Osteoblast (primary cell): ENCODE measurements at regions not wholly inside any gene's neighbourhood (a gene's known extent, or its start where the extent isn't known, plus 50 kb on each side); places are given as distances from the start of the nearest gene placed in this dataset.
"Not testable (repeated sequence)": the region's sequence is repeated elsewhere in the genome, so short reads cannot be mapped to it uniquely, and the experiment has no call there.

Experiments
- DNase-seq: peaks from one replicate; pipeline ENCODE4 v3.0.0; 2011; ENCODE audit warnings: low spot score, mixed read lengths; ENCODE audit not compliant: insufficient read length; ENCODE audit errors: missing footprints
- H2AFZ ChIP-seq: 2 replicates; pipeline ENCODE4 v1.6.0; 2011; ENCODE audit warnings: mild to moderate bottlenecking, low read length
- H3K27ac ChIP-seq: 2 replicates; pipeline ENCODE4 v1.5.1; 2011; ENCODE audit warnings: mild to moderate bottlenecking, low read depth, low read length, moderate library complexity
- H3K27me3 ChIP-seq: 2 replicates; pipeline ENCODE4 v1.6.0; 2012; ENCODE audit warnings: mild to moderate bottlenecking, control low read depth, inconsistent platforms, low read length, moderate library complexity; ENCODE audit not compliant: insufficient read depth
- H3K36me3 ChIP-seq: 2 replicates; pipeline ENCODE4 v1.5.1; 2011; ENCODE audit warnings: mild to moderate bottlenecking, low read length, control low read depth, moderate library complexity; ENCODE audit not compliant: insufficient read depth
- H3K4me1 ChIP-seq: 2 replicates; pipeline ENCODE4 v1.5.1; 2011; ENCODE audit warnings: mild to moderate bottlenecking, low read length, control low read depth, moderate library complexity; ENCODE audit not compliant: insufficient read depth
- H3K4me2 ChIP-seq: 2 replicates; pipeline ENCODE4 v1.6.0; 2011; ENCODE audit warnings: mild to moderate bottlenecking, low read length; ENCODE audit not compliant: insufficient read depth
- H3K4me3 ChIP-seq: fragments of 200-600 bp; sonication (generic); 3 replicates; pipeline ENCODE4 v1.5.1; 2012; ENCODE audit warnings: mild to moderate bottlenecking, low read length, inconsistent platforms; ENCODE audit not compliant: insufficient read depth
- H3K79me2 ChIP-seq: 2 replicates; pipeline ENCODE4 v1.6.0; 2012; ENCODE audit warnings: mild to moderate bottlenecking, low read length, control low read depth, inconsistent platforms; ENCODE audit not compliant: insufficient read depth
- H3K9me3 ChIP-seq: 2 replicates; pipeline ENCODE4 v1.5.1; 2011; ENCODE audit warnings: low read depth, low read length, control low read depth
- H4K20me1 ChIP-seq: 2 replicates; pipeline ENCODE4 v1.6.0; 2012; ENCODE audit warnings: mild to moderate bottlenecking, low read length, control low read depth; ENCODE audit not compliant: insufficient read depth
- TF ChIP-seq, protein P1 (sequence below): IDR thresholded peaks from 2 replicates; pipeline ENCODE4 v1.5.1; 2011; ENCODE audit warnings: mild to moderate bottlenecking, low read depth, low read length, moderate library complexity; ENCODE audit errors: extremely low read depth

DNA sequence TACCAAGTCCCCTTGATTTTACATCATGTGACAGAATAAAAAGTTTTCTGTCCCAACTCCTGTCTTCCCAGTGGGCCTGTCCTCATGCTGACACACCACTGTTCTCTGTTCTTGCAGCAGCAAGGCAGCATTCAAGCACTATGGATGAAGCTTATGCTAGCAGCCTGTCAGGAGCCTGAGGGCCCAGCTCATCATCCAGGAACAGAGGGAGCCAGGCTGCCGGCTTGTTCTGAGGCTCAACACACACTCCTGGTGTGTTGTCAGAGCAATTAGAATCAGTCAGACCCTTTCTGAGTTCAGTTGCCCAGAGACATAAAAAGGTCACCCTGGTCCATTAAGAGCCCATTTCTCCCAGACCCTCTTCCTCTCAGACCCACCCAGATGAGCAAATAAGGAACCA is 282.9 kb downstream of the SEC16B start:
- TF ChIP-seq, protein P1, sequence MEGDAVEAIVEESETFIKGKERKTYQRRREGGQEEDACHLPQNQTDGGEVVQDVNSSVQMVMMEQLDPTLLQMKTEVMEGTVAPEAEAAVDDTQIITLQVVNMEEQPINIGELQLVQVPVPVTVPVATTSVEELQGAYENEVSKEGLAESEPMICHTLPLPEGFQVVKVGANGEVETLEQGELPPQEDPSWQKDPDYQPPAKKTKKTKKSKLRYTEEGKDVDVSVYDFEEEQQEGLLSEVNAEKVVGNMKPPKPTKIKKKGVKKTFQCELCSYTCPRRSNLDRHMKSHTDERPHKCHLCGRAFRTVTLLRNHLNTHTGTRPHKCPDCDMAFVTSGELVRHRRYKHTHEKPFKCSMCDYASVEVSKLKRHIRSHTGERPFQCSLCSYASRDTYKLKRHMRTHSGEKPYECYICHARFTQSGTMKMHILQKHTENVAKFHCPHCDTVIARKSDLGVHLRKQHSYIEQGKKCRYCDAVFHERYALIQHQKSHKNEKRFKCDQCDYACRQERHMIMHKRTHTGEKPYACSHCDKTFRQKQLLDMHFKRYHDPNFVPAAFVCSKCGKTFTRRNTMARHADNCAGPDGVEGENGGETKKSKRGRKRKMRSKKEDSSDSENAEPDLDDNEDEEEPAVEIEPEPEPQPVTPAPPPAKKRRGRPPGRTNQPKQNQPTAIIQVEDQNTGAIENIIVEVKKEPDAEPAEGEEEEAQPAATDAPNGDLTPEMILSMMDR = no peak
- H4K20me1 ChIP-seq = no peaks in the 10 kb centered on the region
- H3K4me1 ChIP-seq = no peaks in the 10 kb centered on the region
- no peaks in the 10 kb centered on the region for H3K79me2 ChIP-seq
- no peak overlapping the region for H3K4me2 ChIP-seq
- H3K4me3 ChIP-seq = no peak overlapping the region
- H3K27ac ChIP-seq = no peak overlapping the region
- H3K27me3 ChIP-seq = no peaks in the 10 kb centered on the region
- no peak for DNase-seq
- no peak overlapping the region for H2AFZ ChIP-seq
- no peaks in the 10 kb centered on the region for H3K9me3 ChIP-seq
- no peaks in the 10 kb centered on the region for H3K36me3 ChIP-seq

DNA sequence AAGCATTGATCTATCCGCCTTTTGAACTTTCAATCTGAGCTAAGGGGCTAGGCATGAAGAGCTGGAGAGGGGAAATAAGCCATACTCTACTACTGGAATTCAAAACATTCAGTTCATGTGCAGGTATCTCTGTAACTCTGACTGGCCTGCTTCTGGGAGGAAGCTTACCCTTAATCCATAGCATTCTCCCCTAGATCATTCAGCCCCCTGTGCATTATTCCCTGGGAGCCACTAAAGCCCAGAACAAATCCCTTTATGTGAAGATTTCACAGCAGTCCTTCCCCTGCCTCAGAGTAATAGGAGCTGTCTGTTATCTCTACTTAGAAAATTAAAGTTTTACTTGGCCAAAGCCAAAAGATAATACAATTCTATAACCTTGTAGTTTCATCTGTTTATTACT is 300.7 kb downstream of the SEC16B start:
- H3K27ac ChIP-seq = no peak overlapping the region
- TF ChIP-seq, protein P1 = no peak

DNA sequence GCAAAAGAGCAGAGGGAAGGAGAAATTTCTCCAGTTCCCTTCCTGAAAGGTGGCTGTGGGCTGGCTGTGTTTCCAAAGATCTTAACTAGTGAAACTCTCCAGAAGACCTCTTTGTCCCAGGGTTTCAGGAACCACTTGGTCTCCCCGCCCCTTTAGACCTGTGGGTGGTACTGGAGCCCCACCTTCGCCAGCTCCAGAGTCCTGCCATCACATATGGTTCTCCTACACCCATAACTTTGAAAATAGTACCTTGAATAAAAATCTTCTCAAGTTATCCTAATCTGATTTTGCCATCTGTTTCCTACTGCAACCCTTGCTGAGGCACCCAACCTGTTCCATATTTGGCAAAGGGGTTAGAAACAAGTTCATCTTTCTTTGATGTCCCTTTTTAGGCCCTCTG is 303.9 kb downstream of the SEC16B start:
- H3K79me2 ChIP-seq = no peaks in the 10 kb centered on the region
- H3K4me2 ChIP-seq = no peak overlapping the region
- H3K4me3 ChIP-seq = no peak overlapping the region
- H3K36me3 ChIP-seq = no peaks in the 10 kb centered on the region
- H2AFZ ChIP-seq = no peak overlapping the region
- TF ChIP-seq, protein P1 = no peak
- H4K20me1 ChIP-seq = no peaks in the 10 kb centered on the region
- no peaks in the 10 kb centered on the region for H3K4me1 ChIP-seq
- DNase-seq = no peak
- no peak overlapping the region for H3K27ac ChIP-seq
- H3K9me3 ChIP-seq = no peaks in the 10 kb centered on the region
- H3K27me3 ChIP-seq = no peaks in the 10 kb centered on the region

More for the DNA sequence above, 300.7 kb downstream of the SEC16B start:
- Histone ChIP-seq H3K4me2 (no peak overlapping the region), H3K4me1 (no peaks in the 10 kb centered on the region), H3K4me3 (no peak overlapping the region), H3K27me3 (no peaks in the 10 kb centered on the region), H3K79me2 (no peaks in the 10 kb centered on the region), H3K9me3 (no peaks in the 10 kb centered on the region), H4K20me1 (no peaks in the 10 kb centered on the region), H2AFZ (no peak overlapping the region), H3K36me3 (no peaks in the 10 kb centered on the region)
- no peak for DNase-seq

DNA sequence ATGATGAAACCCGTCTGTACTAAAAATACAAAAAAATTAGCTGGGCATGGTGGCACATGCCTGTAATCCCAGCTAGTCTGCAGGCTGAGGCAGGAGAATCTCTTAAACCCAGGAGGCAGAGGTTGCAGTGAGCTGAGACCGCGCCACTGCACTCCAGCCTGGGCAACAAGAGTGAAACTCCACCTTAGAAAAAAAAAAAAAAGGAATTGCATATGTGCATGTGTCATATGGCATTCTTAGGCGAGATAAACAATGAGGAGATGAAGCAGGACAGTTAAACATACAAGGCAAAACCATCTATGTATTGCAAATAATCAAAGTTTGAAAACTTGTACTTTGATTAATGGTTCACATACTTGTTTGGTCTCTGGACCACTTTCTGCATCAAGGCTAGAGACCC is 305.1 kb downstream of the SEC16B start:
- H3K4me3 ChIP-seq, H2AFZ ChIP-seq, H3K79me2 ChIP-seq, H3K36me3 ChIP-seq, H3K27me3 ChIP-seq, H3K4me2 ChIP-seq, H3K4me1 ChIP-seq, H4K20me1 ChIP-seq, DNase-seq, H3K27ac ChIP-seq, H3K9me3 ChIP-seq: not testable (repeated sequence)
